ENCODE measurements at regions not wholly inside any gene's neighbourhood (a gene's known extent, or its start where the extent isn't known, plus 50 kb on each side); places are given as distances from the start of the nearest gene placed in this dataset.

- Mint-ChIP-seq H3K9me3 (peaks cover 19% of the 10 kb centered on the region), H3K4me3 (no peak overlapping the region), H3K27me3 (ENCODE audit: low read depth) (no peaks in the 10 kb centered on the region; the same call in 1 of the 2 replicates), H3K27ac (no peak overlapping the region), H3K4me1 (no peaks in the 10 kb centered on the region), H3K36me3 (peaks cover 3% of the 10 kb centered on the region; the same call in 1 of the 2 replicates)
- DNase-seq (ENCODE audit: low spot score) (no peak), ATAC-seq (no peak)
- POLR2A ChIA-PET, result no interaction called here
- TF ChIP-seq ARID4B (CRISPR knock-in tag; IDR thresholded peaks at IDR 0.05; ENCODE audit: borderline replicate concordance), result no peak
- TF ChIP-seq FOXP4 (CRISPR knock-in tag; IDR thresholded peaks at IDR 0.05), result no peak
- TF ChIP-seq PRRX2 (CRISPR knock-in tag; IDR thresholded peaks at IDR 0.05), result no peak
- TF ChIP-seq NFYB (CRISPR knock-in tag; conservative IDR thresholded peaks at IDR 0.05; ENCODE audit: low read depth), result no peak
- no peak for TF ChIP-seq SOX15 (CRISPR knock-in tag; IDR thresholded peaks at IDR 0.05)
- no peak for TF ChIP-seq ZNF671 (CRISPR knock-in tag; IDR thresholded peaks at IDR 0.05)
- no peak for TF ChIP-seq STAT6 (CRISPR knock-in tag; conservative IDR thresholded peaks at IDR 0.05; ENCODE audit: low read depth)
- CTCF ChIA-PET, result no interaction called here
Measured at GRCh38 chr10:30169342-30169741, 110.0 kb upstream of the JCAD start.

- ChIA-PET CTCF (no interaction called here), POLR2A (no interaction called here)
- Mint-ChIP-seq H3K27ac (no peak overlapping the region), H3K4me1 (no peaks in the 10 kb centered on the region), H3K9me3 (peaks cover 25% of the 10 kb centered on the region), H3K36me3 (peaks cover 8% of the 10 kb centered on the region; the same call in 1 of the 2 replicates), H3K27me3 (ENCODE audit: low read depth) (no peaks in the 10 kb centered on the region; the same call in 1 of the 2 replicates), H3K4me3 (no peak overlapping the region)
- ATAC-seq (no peak), DNase-seq (ENCODE audit: low spot score) (no peak)
- no peak for TF ChIP-seq ZNF317 (CRISPR knock-in tag; IDR thresholded peaks at IDR 0.05; ENCODE audit: borderline replicate concordance, low read depth)
- no peak for TF ChIP-seq ZNF121 (CRISPR knock-in tag; IDR thresholded peaks at IDR 0.05)
- TF ChIP-seq TP53 (CRISPR knock-in tag; IDR thresholded peaks at IDR 0.05), result no peak
- TF ChIP-seq ZSCAN18 (CRISPR knock-in tag; IDR thresholded peaks at IDR 0.05), result no peak
- TF ChIP-seq ATF1 (CRISPR knock-in tag; IDR thresholded peaks at IDR 0.05), result no peak
- TF ChIP-seq ATF2 (CRISPR knock-in tag; IDR thresholded peaks at IDR 0.05; ENCODE audit: borderline replicate concordance, low read depth), result no peak
- no peak for TF ChIP-seq ATF3 (CRISPR knock-in tag; conservative IDR thresholded peaks at IDR 0.05)
- no peak for TF ChIP-seq PRDM15 (CRISPR knock-in tag; IDR thresholded peaks at IDR 0.05)
- TF ChIP-seq TEAD1 (CRISPR knock-in tag; IDR thresholded peaks at IDR 0.05), result no peak
Measured at GRCh38 chr10:30166929-30167328, 107.5 kb upstream of the JCAD start.
